ENCODE measurements at regions not wholly inside any gene's neighbourhood (a gene's known extent, or its start where the extent isn't known, plus 50 kb on each side); places are given as distances from the start of the nearest gene placed in this dataset.
"Not testable (repeated sequence)": the region's sequence is repeated elsewhere in the genome, so short reads cannot be mapped to it uniquely, and the experiment has no call there.

DNA sequence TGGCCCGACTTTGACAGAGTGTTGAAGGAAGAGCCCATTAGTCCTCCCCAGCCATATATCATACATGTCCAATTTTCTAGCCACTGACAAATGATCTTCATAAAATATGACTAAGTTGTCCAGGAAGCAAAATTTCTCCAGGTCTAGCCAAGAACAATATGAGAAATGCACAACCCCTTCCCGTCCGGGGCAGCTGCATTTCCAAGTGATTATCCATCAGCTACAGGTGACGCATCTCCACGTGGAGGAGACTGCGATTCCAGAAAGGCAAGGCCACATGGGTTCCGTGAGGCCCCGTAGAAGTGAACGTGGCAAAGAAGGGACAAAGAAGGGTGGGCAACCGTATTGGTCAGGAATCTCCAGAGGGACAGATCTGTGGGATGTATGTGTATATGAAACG is 118.6 kb downstream of the ATP6V0E2 start:
- H3K9me3 ChIP-seq (ENCODE audit: insufficient read depth, low read depth); intact Hi-C loops (cut with micrococcal nuclease; ENCODE audit: unreplicated experiment); H3K36me3 ChIP-seq (ENCODE audit: low read depth); CTCF ChIA-PET; BruUV-seq (replicated peaks); H3K4me2 ChIP-seq; H3K4me1 ChIP-seq (replicated peaks; ENCODE audit: insufficient read depth); H3K27me3 ChIP-seq (ENCODE audit: insufficient read depth, low read depth); H3K27ac ChIP-seq; H3K4me3 ChIP-seq; H3K79me2 ChIP-seq (ENCODE audit: low read depth); H3F3A ChIP-seq (ENCODE audit: insufficient read depth, low read depth); POLR2A ChIA-PET (ENCODE audit: unreplicated experiment); DNase-seq; H2AFZ ChIP-seq; H3K9me2 ChIP-seq (ENCODE audit: insufficient read depth); H4K20me1 ChIP-seq (ENCODE audit: insufficient read depth): not testable (repeated sequence)

- H3K9me2 ChIP-seq (ENCODE audit: insufficient read depth); H3K36me3 ChIP-seq (ENCODE audit: low read depth); H4K20me1 ChIP-seq (ENCODE audit: insufficient read depth); H3K79me2 ChIP-seq (ENCODE audit: low read depth); H3K4me2 ChIP-seq; H3K4me1 ChIP-seq (replicated peaks; ENCODE audit: insufficient read depth); H3K27ac ChIP-seq; H3F3A ChIP-seq (ENCODE audit: insufficient read depth, low read depth); H3K4me3 ChIP-seq; BruUV-seq (replicated peaks); POLR2A ChIA-PET (ENCODE audit: unreplicated experiment); intact Hi-C loops (cut with micrococcal nuclease; ENCODE audit: unreplicated experiment); CTCF ChIA-PET; H3K9me3 ChIP-seq (ENCODE audit: insufficient read depth, low read depth); H2AFZ ChIP-seq; DNase-seq; H3K27me3 ChIP-seq (ENCODE audit: insufficient read depth, low read depth): not testable (repeated sequence)
Observed at GRCh38 chr7:149995369-149996026, 121.7 kb downstream of the ATP6V0E2 start.

GRCh38 chr7:150000780-150001599 is 127.2 kb downstream of the ATP6V0E2 start:
- H3K27me3 ChIP-seq (ENCODE audit: insufficient read depth, low read depth); CTCF ChIA-PET; H3K9me3 ChIP-seq (ENCODE audit: insufficient read depth, low read depth); H3K4me3 ChIP-seq; intact Hi-C loops (cut with micrococcal nuclease; ENCODE audit: unreplicated experiment); POLR2A ChIA-PET (ENCODE audit: unreplicated experiment); H2AFZ ChIP-seq; H3K27ac ChIP-seq; H3K36me3 ChIP-seq (ENCODE audit: low read depth); DNase-seq; H4K20me1 ChIP-seq (ENCODE audit: insufficient read depth); BruUV-seq (replicated peaks); H3K4me1 ChIP-seq (replicated peaks; ENCODE audit: insufficient read depth); H3K79me2 ChIP-seq (ENCODE audit: low read depth); H3K9me2 ChIP-seq (ENCODE audit: insufficient read depth); H3F3A ChIP-seq (ENCODE audit: insufficient read depth, low read depth); H3K4me2 ChIP-seq: not testable (repeated sequence)

DNA sequence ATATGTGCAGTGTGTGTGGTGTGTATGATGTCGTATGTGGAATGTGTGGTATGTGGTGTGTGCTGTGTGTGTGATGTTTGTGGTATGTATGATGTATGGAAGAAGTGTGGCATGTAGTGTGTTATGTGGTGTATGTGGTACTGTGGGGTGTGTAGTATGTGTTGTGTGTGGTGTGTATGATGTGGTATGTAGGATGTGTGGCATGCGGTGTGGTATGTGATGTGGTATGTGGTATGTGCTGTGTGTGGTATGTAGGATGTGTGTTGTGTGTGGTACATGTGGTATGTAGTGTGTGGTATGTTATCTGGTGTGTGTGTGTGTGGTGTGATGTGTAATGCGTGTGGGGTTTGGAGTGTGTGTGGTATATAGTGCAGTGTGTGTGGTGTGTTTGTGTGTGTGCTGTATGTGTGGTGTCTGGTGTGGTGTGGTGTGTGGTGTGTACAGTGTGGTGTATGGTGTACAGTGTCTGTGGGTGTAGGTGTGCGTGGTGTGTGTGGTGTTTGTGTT is 129.6 kb downstream of the ATP6V0E2 start:
- TF ChIP-seq, protein P1, sequence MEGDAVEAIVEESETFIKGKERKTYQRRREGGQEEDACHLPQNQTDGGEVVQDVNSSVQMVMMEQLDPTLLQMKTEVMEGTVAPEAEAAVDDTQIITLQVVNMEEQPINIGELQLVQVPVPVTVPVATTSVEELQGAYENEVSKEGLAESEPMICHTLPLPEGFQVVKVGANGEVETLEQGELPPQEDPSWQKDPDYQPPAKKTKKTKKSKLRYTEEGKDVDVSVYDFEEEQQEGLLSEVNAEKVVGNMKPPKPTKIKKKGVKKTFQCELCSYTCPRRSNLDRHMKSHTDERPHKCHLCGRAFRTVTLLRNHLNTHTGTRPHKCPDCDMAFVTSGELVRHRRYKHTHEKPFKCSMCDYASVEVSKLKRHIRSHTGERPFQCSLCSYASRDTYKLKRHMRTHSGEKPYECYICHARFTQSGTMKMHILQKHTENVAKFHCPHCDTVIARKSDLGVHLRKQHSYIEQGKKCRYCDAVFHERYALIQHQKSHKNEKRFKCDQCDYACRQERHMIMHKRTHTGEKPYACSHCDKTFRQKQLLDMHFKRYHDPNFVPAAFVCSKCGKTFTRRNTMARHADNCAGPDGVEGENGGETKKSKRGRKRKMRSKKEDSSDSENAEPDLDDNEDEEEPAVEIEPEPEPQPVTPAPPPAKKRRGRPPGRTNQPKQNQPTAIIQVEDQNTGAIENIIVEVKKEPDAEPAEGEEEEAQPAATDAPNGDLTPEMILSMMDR (conservative IDR thresholded peaks at IDR 0.05) = no peak
- TF ChIP-seq EZH2 (IDR thresholded peaks at IDR 0.05; ENCODE audit: low read depth) = no peak
- peaks cover 3% of the 10 kb centered on the region; the same call in 1 of the 2 replicates for H3K36me3 ChIP-seq (ENCODE audit: low read depth)
- no peaks in the 10 kb centered on the region for H3K27me3 ChIP-seq (ENCODE audit: insufficient read depth, low read depth)
- POLR2A ChIA-PET (ENCODE audit: unreplicated experiment) = no interaction called here
- H2AFZ ChIP-seq = no peak overlapping the region
- H3K79me2 ChIP-seq (ENCODE audit: low read depth) = no peaks in the 10 kb centered on the region
- H3K9me3 ChIP-seq (ENCODE audit: insufficient read depth, low read depth) = no peaks in the 10 kb centered on the region
- H4K20me1 ChIP-seq (ENCODE audit: insufficient read depth) = no peaks in the 10 kb centered on the region
- H3K4me3 ChIP-seq = no peak overlapping the region
- intact Hi-C loops (cut with micrococcal nuclease; ENCODE audit: unreplicated experiment) = no loop called here
- H3K9me2 ChIP-seq (ENCODE audit: insufficient read depth) = no peaks in the 10 kb centered on the region
- no peak overlapping the region for H3K27ac ChIP-seq
- no TSS peak for BruUV-seq (replicated peaks)
- CTCF ChIA-PET = no interaction called here
- no peak overlapping the region for H3K4me2 ChIP-seq
- H3K4me1 ChIP-seq (replicated peaks; ENCODE audit: insufficient read depth) = no peaks in the 10 kb centered on the region
- H3F3A ChIP-seq (ENCODE audit: insufficient read depth, low read depth) = peaks cover 8% of the 10 kb centered on the region; the same call in 1 of the 2 replicates
- no peak for DNase-seq

GRCh38 chr7:150003973-150004372 is 130.2 kb downstream of the ATP6V0E2 start:
- H3K36me3 ChIP-seq (ENCODE audit: low read depth); H3K9me3 ChIP-seq (ENCODE audit: insufficient read depth, low read depth); H3K27ac ChIP-seq; H4K20me1 ChIP-seq (ENCODE audit: insufficient read depth); CTCF ChIA-PET; intact Hi-C loops (cut with micrococcal nuclease; ENCODE audit: unreplicated experiment); H3K4me1 ChIP-seq (replicated peaks; ENCODE audit: insufficient read depth); POLR2A ChIA-PET (ENCODE audit: unreplicated experiment); H2AFZ ChIP-seq; H3K9me2 ChIP-seq (ENCODE audit: insufficient read depth); H3F3A ChIP-seq (ENCODE audit: insufficient read depth, low read depth); DNase-seq; H3K27me3 ChIP-seq (ENCODE audit: insufficient read depth, low read depth); H3K4me2 ChIP-seq; H3K4me3 ChIP-seq; H3K79me2 ChIP-seq (ENCODE audit: low read depth); BruUV-seq (replicated peaks): not testable (repeated sequence)

- H3K36me3 ChIP-seq (ENCODE audit: low read depth); POLR2A ChIA-PET (ENCODE audit: unreplicated experiment); H3K9me3 ChIP-seq (ENCODE audit: insufficient read depth, low read depth); H3K4me1 ChIP-seq (replicated peaks; ENCODE audit: insufficient read depth); DNase-seq; H3K27me3 ChIP-seq (ENCODE audit: insufficient read depth, low read depth); H3K27ac ChIP-seq; BruUV-seq (replicated peaks); H3F3A ChIP-seq (ENCODE audit: insufficient read depth, low read depth); CTCF ChIA-PET; intact Hi-C loops (cut with micrococcal nuclease; ENCODE audit: unreplicated experiment); H3K9me2 ChIP-seq (ENCODE audit: insufficient read depth); H3K4me3 ChIP-seq; H3K79me2 ChIP-seq (ENCODE audit: low read depth); H3K4me2 ChIP-seq; H4K20me1 ChIP-seq (ENCODE audit: insufficient read depth); H2AFZ ChIP-seq: not testable (repeated sequence)
Observed at GRCh38 chr7:150004843-150005242, 131.1 kb downstream of the ATP6V0E2 start.
